Activated CD8-positive, alpha-beta memory T cell treated with anti-CD3 and anti-CD28 coated beads, Interleukin-2, amount 10 ng/mL, durations not matched to agents 7 days and 5 days (primary cell): ENCODE measurements at regions not wholly inside any gene's neighbourhood (a gene's known extent, or its start where the extent isn't known, plus 50 kb on each side); places are given as distances from the start of the nearest gene placed in this dataset.

Experiments
- ATAC-seq: fragments of 150-1000 bp; cut with Tn5 transposase; one replicate; pipeline ENCODE4 v1.10.0; 2021; ENCODE audit warnings: moderate library complexity
- CTCF ChIA-PET: fragments of 350-600 bp; sonication (Branson Sonifier 250); formaldehyde crosslinking; loops from one replicate; lab custom pipeline; 2021; ENCODE audit warnings: antibody characterized with exemption; lab: Charles Lee
- DNase-seq: peaks from one replicate; pipeline ENCODE4 v3.0.0-alpha.2; 2020
- H3K27ac Mint-ChIP-seq: one replicate; pipeline ENCODE4 v1.8.0; 2021; ENCODE audit warnings: mild to moderate bottlenecking, mixed read lengths
- H3K27me3 Mint-ChIP-seq: one replicate; pipeline ENCODE4 v1.8.0; 2021; ENCODE audit warnings: mixed read lengths
- H3K36me3 Mint-ChIP-seq: one replicate; pipeline ENCODE4 v1.8.0; 2021; ENCODE audit warnings: mild to moderate bottlenecking, mixed read lengths
- H3K4me1 Mint-ChIP-seq: one replicate; pipeline ENCODE4 v1.8.0; 2021; ENCODE audit warnings: mixed read lengths
- H3K4me3 Mint-ChIP-seq: one replicate; pipeline ENCODE4 v1.8.0; 2021; ENCODE audit warnings: mild to moderate bottlenecking, moderate library complexity, mixed read lengths
- H3K9me3 Mint-ChIP-seq: one replicate; pipeline ENCODE4 v1.8.0; 2022; ENCODE audit warnings: low read depth, mixed read lengths

- H3K27ac Mint-ChIP-seq: no peak overlapping the region
- CTCF ChIA-PET: no interaction called here
- no peaks in the 10 kb centered on the region for H3K36me3 Mint-ChIP-seq
- H3K27me3 Mint-ChIP-seq: no peaks in the 10 kb centered on the region
- no peak overlapping the region for H3K4me3 Mint-ChIP-seq
- no peak for DNase-seq
- no peaks in the 10 kb centered on the region for H3K4me1 Mint-ChIP-seq
- ATAC-seq: no peak
- H3K9me3 Mint-ChIP-seq: no peaks in the 10 kb centered on the region
Measured at GRCh38 chr2:187274146-187274545, 173.9 kb downstream of the CALCRL start.

GRCh38 chr2:187272255-187272654, 175.8 kb downstream of the CALCRL start:
- no peaks in the 10 kb centered on the region for H3K27me3 Mint-ChIP-seq
- H3K27ac Mint-ChIP-seq: no peak overlapping the region
- no peak overlapping the region for H3K4me3 Mint-ChIP-seq
- CTCF ChIA-PET: no interaction called here
- H3K36me3 Mint-ChIP-seq: no peaks in the 10 kb centered on the region
- no peak for DNase-seq
- ATAC-seq: no peak
- no peaks in the 10 kb centered on the region for H3K4me1 Mint-ChIP-seq
- no peaks in the 10 kb centered on the region for H3K9me3 Mint-ChIP-seq

GRCh38 chr2:187271825-187272224, 176.2 kb downstream of the CALCRL start:
- no peaks in the 10 kb centered on the region for H3K4me1 Mint-ChIP-seq

GRCh38 chr2:187266645-187267044, 181.4 kb downstream of the CALCRL start:
- H3K36me3 Mint-ChIP-seq: no peaks in the 10 kb centered on the region
- H3K27ac Mint-ChIP-seq: no peak overlapping the region
- ATAC-seq (no peak), DNase-seq (no peak)
- H3K9me3 Mint-ChIP-seq: no peaks in the 10 kb centered on the region
- CTCF ChIA-PET: no interaction called here
- H3K4me3 Mint-ChIP-seq: no peak overlapping the region
- H3K4me1 Mint-ChIP-seq: no peaks in the 10 kb centered on the region
- no peaks in the 10 kb centered on the region for H3K27me3 Mint-ChIP-seq

More at GRCh38 chr2:187271825-187272224, 176.2 kb downstream of the CALCRL start:
- H3K27me3 Mint-ChIP-seq: no peaks in the 10 kb centered on the region
- H3K27ac Mint-ChIP-seq: no peak overlapping the region
- DNase-seq: no peak
- CTCF ChIA-PET: no interaction called here
- no peak for ATAC-seq
- H3K36me3 Mint-ChIP-seq: no peaks in the 10 kb centered on the region
- no peak overlapping the region for H3K4me3 Mint-ChIP-seq
- no peaks in the 10 kb centered on the region for H3K9me3 Mint-ChIP-seq

GRCh38 chr2:187266147-187266546, 181.9 kb downstream of the CALCRL start:
- Mint-ChIP-seq H3K9me3 (no peaks in the 10 kb centered on the region), H3K27me3 (no peaks in the 10 kb centered on the region), H3K27ac (no peak overlapping the region), H3K4me3 (no peak overlapping the region), H3K36me3 (no peaks in the 10 kb centered on the region), H3K4me1 (no peaks in the 10 kb centered on the region)
- DNase-seq (no peak), ATAC-seq (no peak)
- CTCF ChIA-PET: no interaction called here

DNA sequence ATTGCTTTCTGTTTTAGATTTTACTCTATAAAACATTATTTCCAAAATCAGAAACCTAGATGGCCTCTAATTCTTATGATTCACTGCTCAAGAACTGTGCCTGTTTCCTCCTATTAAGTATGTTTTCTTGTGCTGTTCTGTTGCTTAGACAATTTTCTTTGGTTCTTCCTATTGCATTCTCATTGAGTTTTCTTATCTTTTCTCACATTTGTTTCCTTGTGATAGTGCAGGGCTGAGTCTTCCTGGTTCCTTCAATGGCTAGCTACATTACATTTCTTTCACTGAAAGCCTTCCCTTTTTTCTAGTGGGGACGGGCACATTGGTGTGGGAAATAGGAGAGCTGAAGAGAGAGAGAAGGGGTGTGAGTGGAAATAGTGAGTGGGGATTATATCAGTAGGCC, 183.4 kb downstream of the CALCRL start:
- Mint-ChIP-seq H3K27ac (no peak overlapping the region), H3K4me1 (no peaks in the 10 kb centered on the region), H3K4me3 (no peak overlapping the region), H3K36me3 (no peaks in the 10 kb centered on the region), H3K9me3 (no peaks in the 10 kb centered on the region), H3K27me3 (no peaks in the 10 kb centered on the region)
- CTCF ChIA-PET: no interaction called here
- DNase-seq (no peak), ATAC-seq (no peak)

DNA sequence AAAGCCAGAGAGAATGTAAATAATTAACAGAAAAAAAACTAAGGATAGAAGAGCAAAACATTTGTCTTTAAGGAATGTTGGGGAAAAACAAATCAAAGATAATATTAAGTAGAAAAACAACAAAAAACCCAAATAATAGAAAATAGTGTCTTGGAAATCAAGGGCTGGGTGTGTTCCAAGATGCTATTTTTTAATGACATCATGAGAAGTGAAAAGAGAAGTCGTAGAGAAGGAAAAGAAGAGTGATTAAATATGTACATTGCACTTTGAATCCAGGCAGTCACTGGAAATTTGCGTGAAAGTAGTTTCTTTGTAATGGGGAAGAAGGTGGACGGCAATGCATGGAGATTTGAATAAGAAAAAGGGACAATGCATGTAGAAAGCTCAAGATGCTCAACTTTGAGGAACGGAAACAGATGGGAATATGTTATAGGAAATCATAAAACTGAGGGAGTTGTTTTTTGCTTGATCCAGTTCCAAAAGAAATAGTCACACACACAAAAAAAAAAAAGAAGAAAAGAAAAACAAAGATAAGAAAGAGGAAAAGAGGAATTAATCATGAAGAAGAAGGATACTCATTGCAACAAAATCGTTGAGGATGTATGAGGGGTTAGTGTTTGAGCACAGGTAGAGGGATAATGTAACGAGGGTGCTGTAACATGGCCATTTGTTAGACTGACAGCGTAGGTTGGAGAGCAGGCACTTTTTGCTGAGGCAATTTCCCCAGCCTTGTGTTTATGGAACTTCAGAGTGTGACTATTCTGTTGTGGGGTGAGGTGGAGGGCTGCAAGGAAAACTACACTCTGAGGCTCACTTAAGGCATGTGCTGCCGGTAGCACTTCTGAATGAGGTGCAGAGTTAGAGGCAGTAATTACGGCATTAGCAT, 184.1 kb downstream of the CALCRL start:
- no peaks in the 10 kb centered on the region for H3K36me3 Mint-ChIP-seq
- no peaks in the 10 kb centered on the region for H3K27me3 Mint-ChIP-seq
- no peak overlapping the region for H3K4me3 Mint-ChIP-seq
- H3K9me3 Mint-ChIP-seq: no peaks in the 10 kb centered on the region
- CTCF ChIA-PET: no interaction called here
- ATAC-seq (no peak), DNase-seq (no peak)
- no peak overlapping the region for H3K27ac Mint-ChIP-seq
- H3K4me1 Mint-ChIP-seq: no peaks in the 10 kb centered on the region

- H3K36me3 Mint-ChIP-seq: no peaks in the 10 kb centered on the region
- no peaks in the 10 kb centered on the region for H3K4me1 Mint-ChIP-seq
- no peak overlapping the region for H3K4me3 Mint-ChIP-seq
- CTCF ChIA-PET: no interaction called here
- DNase-seq (no peak), ATAC-seq (no peak)
- H3K27me3 Mint-ChIP-seq: no peaks in the 10 kb centered on the region
- H3K27ac Mint-ChIP-seq: no peak overlapping the region
- H3K9me3 Mint-ChIP-seq: no peaks in the 10 kb centered on the region
Measured at GRCh38 chr2:187261705-187262104, 186.3 kb downstream of the CALCRL start.

GRCh38 chr2:187252063-187252462, 196.0 kb downstream of the CALCRL start:
- Mint-ChIP-seq H3K9me3 (no peaks in the 10 kb centered on the region), H3K27me3 (no peaks in the 10 kb centered on the region), H3K4me1 (no peaks in the 10 kb centered on the region), H3K36me3 (no peaks in the 10 kb centered on the region), H3K4me3 (no peak overlapping the region), H3K27ac (no peak overlapping the region)
- no peak for DNase-seq
- CTCF ChIA-PET: no interaction called here
- ATAC-seq: no peak

DNA sequence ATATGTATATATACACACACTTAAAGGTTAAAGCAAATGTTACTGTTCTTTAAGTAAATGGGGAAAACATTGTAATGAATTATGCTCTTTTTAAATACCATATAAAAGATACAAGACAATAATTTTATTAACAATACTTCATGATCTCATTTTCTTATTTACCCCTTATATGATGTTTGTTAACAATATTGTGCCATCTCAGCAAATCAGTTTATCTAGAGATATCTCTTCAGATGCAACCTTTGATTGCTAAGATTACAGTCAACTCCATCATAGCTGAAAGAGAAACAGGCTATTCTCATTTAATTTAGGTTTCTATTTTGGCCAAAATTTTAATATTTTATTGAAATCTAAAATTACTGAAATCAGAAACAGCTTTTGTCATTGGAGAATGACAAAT, 197.9 kb downstream of the CALCRL start:
- no peak for DNase-seq
- no peaks in the 10 kb centered on the region for H3K9me3 Mint-ChIP-seq
- no peak for ATAC-seq
- no peak overlapping the region for H3K4me3 Mint-ChIP-seq
- no peaks in the 10 kb centered on the region for H3K36me3 Mint-ChIP-seq
- H3K27me3 Mint-ChIP-seq: no peaks in the 10 kb centered on the region
- no peaks in the 10 kb centered on the region for H3K4me1 Mint-ChIP-seq
- H3K27ac Mint-ChIP-seq: no peak overlapping the region
- CTCF ChIA-PET: no interaction called here

- H3K27me3 Mint-ChIP-seq: no peaks in the 10 kb centered on the region
- H3K36me3 Mint-ChIP-seq: no peaks in the 10 kb centered on the region
- DNase-seq (no peak), ATAC-seq (no peak)
- no peak overlapping the region for H3K27ac Mint-ChIP-seq
- no peaks in the 10 kb centered on the region for H3K9me3 Mint-ChIP-seq
- H3K4me3 Mint-ChIP-seq: no peak overlapping the region
- no peaks in the 10 kb centered on the region for H3K4me1 Mint-ChIP-seq
- CTCF ChIA-PET: no interaction called here
Measured at GRCh38 chr2:187233811-187234210, 214.2 kb downstream of the CALCRL start.

DNA sequence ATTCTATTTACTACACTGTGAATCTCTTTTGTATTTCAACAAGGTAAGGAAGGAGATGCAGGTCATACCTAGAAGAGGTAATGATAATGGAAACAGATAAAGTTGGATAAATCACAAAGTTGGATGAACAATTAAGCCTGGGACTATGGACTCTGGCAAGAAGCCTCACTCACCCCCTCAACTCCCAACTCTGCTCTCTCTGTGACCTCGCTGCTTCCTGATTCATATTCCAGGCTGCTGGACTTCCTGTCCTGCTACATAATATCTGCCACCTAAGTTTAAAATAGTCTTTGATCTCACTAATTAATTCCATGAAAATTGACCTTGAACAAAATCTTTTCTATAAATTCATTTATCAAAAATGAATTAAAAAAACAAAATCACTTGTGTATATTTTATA, 215.3 kb downstream of the CALCRL start:
- H3K27me3 Mint-ChIP-seq: no peaks in the 10 kb centered on the region
- no peaks in the 10 kb centered on the region for H3K4me1 Mint-ChIP-seq
- CTCF ChIA-PET: no interaction called here
- H3K9me3 Mint-ChIP-seq: no peaks in the 10 kb centered on the region
- H3K4me3 Mint-ChIP-seq: no peak overlapping the region
- H3K27ac Mint-ChIP-seq: no peak overlapping the region
- H3K36me3 Mint-ChIP-seq: no peaks in the 10 kb centered on the region
- DNase-seq: no peak
- ATAC-seq: no peak

DNA sequence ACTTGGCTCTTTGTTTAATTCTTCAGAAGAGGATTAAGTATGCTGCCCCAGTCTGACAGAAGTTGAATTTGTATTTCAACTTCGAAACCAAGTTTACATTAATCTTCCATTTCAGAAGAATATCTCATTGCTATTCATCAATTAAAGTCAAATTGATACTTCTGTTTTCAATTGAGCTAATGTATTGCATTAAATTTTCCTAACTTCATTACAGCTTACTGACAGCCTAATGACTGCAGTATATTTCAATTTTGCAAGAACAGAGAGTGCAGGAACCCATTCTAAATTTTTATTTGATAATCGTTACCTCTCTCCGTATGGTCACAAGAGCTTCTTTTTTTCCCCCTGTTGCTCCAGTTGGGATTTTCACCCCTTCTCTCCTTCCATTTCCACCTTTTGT, 218.0 kb downstream of the CALCRL start:
- Mint-ChIP-seq H3K36me3 (no peaks in the 10 kb centered on the region), H3K27me3 (no peaks in the 10 kb centered on the region), H3K4me3 (no peak overlapping the region), H3K9me3 (no peaks in the 10 kb centered on the region), H3K27ac (no peak overlapping the region), H3K4me1 (no peaks in the 10 kb centered on the region)
- no peak for DNase-seq
- CTCF ChIA-PET: no interaction called here
- no peak for ATAC-seq

- Mint-ChIP-seq H3K4me1 (no peaks in the 10 kb centered on the region), H3K36me3 (no peaks in the 10 kb centered on the region), H3K27ac (no peak overlapping the region), H3K4me3 (no peak overlapping the region), H3K9me3 (no peaks in the 10 kb centered on the region), H3K27me3 (no peaks in the 10 kb centered on the region)
- CTCF ChIA-PET: no interaction called here
- no peak for DNase-seq
- ATAC-seq: no peak
Measured at GRCh38 chr2:187228986-187229385, 219.1 kb downstream of the CALCRL start.
